Mucosa of descending colon (tissue), 3 donors: ENCODE measurements at regions not wholly inside any gene's neighbourhood (a gene's known extent, or its start where the extent isn't known, plus 50 kb on each side); places are given as distances from the start of the nearest gene placed in this dataset.
A peak's percentile ranks its signal among the peaks of the same experiment; 100 is the strongest.

ENCODE experiments used
- ATAC-seq: fragments of 200-7000 bp; cut with Tn5 transposase; one replicate; pipeline ENCODE4 v1.9.1; 2020; ENCODE audit warnings: mild to moderate bottlenecking, moderate library complexity
- DNase-seq, 3 donors: peaks; one replicate each; pipeline ENCODE4 v3.0.0-alpha.2; 2020
- H3K36me3 ChIP-seq: fragments of 200-600 bp; one replicate; pipeline ENCODE4 v1.8.0; 2021; ENCODE audit warnings: low read depth, mild to moderate bottlenecking
- H3K4me1 ChIP-seq: fragments of 200-600 bp; one replicate; pipeline ENCODE4 v1.8.0; 2021; ENCODE audit warnings: low read depth, mild to moderate bottlenecking
- H3K4me3 ChIP-seq: fragments of 200-600 bp; one replicate; pipeline ENCODE4 v1.8.0; 2021; ENCODE audit warnings: mild to moderate bottlenecking
- H3K9me3 ChIP-seq: fragments of 200-600 bp; one replicate; pipeline ENCODE4 v1.8.0; 2021; ENCODE audit warnings: mild to moderate bottlenecking
- CTCF ChIP-seq: fragments of 200-600 bp; IDR thresholded peaks from one replicate; pipeline ENCODE4 v1.8.0; 2022; ENCODE audit warnings: antibody characterized with exemption, mild to moderate bottlenecking
- intact Hi-C, 2 donors: fragments of 100-400 bp; cut with DNase I in 1 of 2; cut with micrococcal nuclease in 1 of 2; formaldehyde crosslinking; loops; one replicate each; pipeline versions ENCODE4 v1.11.0 to v1.11.1; 2022; cut with DNase I, micrococcal nuclease
- donor health status: DM: no; HTN: no; CAD: no; lungs with moderate emphysema.
- donor health status: DM: no; HTN: no; CAD: no.
- donor health status: DM: no; HTN: yes; CAD: no.

DNA sequence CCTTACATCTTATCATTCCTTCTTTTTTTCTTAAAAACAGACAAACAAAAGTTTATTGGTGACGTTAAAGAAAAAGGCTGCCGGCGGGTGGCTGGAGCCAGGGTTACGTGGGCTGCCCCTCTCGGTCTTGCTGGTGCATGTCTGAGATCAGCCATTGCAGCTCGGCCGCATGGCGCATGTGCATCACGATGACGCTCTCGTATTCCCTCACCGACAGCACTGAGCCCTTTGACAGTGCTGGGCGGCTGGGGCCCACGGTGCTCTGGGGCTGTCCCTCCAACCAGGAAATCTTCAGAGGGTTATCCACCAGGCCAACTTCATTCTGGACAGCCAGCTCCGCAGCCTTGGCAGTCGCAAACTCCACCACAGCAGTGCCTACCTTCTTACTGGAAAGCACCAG lies 1081.8 kb upstream of the TMEFF2 start:
- Histone ChIP-seq H3K4me3 (no peak overlapping the region), H3K9me3 (peaks cover 4% of the 10 kb centered on the region), H3K4me1 (no peaks in the 10 kb centered on the region), H3K36me3 (no peaks in the 10 kb centered on the region)
- no peak for TF ChIP-seq CTCF
- ATAC-seq (no peak), DNase-seq (no peak)
- intact Hi-C loops, result no loop called here

- intact Hi-C loops, result no loop called here
- Histone ChIP-seq H3K9me3 (peaks cover 8% of the 10 kb centered on the region), H3K4me3 (no peak overlapping the region), H3K36me3 (no peaks in the 10 kb centered on the region), H3K4me1 (no peaks in the 10 kb centered on the region)
- TF ChIP-seq CTCF, result no peak
- ATAC-seq (no peak), DNase-seq (no peak)
Observed at GRCh38 chr2:193276069-193276468, 1081.3 kb upstream of the TMEFF2 start.

DNA sequence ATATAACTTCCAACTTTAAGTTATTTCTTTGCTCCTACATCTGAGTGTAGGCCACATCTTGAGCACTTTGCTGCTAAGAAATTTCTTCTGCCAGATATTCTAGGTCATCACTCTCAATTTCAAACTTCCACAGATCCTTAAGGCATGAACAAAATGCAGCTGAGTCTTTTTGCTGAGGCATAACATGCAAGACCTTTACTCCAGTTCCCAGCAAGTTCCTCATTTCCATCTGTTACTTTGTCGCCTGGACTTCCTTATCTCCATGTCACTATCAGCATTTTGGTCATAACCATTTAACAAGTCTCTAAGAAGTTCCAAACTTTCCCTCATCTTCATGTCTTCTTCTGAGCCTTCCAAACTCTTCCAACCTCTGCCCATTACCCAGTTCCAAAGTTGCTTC lies 1077.3 kb upstream of the TMEFF2 start:
- peaks cover 8% of the 10 kb centered on the region for H3K9me3 ChIP-seq
- ATAC-seq (peak; percentile 61), DNase-seq (no peak)
- H3K4me3 ChIP-seq, result no peak overlapping the region
- H3K36me3 ChIP-seq, result no peaks in the 10 kb centered on the region
- no peak for TF ChIP-seq CTCF
- no peaks in the 10 kb centered on the region for H3K4me1 ChIP-seq
- intact Hi-C loops, result no loop called here

GRCh38 chr2:193270816-193271215 lies 1076.1 kb upstream of the TMEFF2 start:
- no peak for TF ChIP-seq CTCF
- H3K36me3 ChIP-seq, result no peaks in the 10 kb centered on the region
- peaks cover 8% of the 10 kb centered on the region for H3K9me3 ChIP-seq
- intact Hi-C loops, result no loop called here
- no peaks in the 10 kb centered on the region for H3K4me1 ChIP-seq
- ATAC-seq (peak; percentile 91), DNase-seq (no peak)
- no peak overlapping the region for H3K4me3 ChIP-seq

DNA sequence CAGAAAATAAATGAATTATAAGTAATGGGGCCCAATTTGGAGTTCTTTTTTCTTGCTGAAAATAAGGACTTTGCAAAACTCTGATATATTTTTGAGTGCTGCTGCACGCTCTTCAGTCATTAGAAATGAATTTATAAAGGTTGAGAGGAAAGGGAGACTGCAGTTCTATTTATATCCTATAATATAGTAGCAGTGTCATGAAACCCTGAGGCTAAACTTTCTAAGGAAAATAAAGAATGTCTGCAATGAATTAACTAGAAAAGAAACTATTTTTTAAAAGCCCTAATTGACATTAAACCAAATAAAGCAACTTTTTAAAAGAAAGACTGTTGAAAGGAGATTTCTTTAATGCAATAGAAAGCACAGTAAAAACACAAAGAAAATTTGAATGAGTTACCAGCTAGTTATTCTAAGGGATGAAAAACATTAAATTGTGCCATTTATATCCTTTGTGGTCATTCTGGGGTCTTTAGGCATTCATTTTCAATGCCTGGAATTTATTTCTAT lies 1072.8 kb upstream of the TMEFF2 start:
- intact Hi-C loops, result no loop called here
- no peak for TF ChIP-seq CTCF
- H3K4me3 ChIP-seq, result no peak overlapping the region
- no peaks in the 10 kb centered on the region for H3K36me3 ChIP-seq
- no peaks in the 10 kb centered on the region for H3K4me1 ChIP-seq
- DNase-seq (no peak), ATAC-seq (no peak)
- H3K9me3 ChIP-seq, result peaks cover 8% of the 10 kb centered on the region

DNA sequence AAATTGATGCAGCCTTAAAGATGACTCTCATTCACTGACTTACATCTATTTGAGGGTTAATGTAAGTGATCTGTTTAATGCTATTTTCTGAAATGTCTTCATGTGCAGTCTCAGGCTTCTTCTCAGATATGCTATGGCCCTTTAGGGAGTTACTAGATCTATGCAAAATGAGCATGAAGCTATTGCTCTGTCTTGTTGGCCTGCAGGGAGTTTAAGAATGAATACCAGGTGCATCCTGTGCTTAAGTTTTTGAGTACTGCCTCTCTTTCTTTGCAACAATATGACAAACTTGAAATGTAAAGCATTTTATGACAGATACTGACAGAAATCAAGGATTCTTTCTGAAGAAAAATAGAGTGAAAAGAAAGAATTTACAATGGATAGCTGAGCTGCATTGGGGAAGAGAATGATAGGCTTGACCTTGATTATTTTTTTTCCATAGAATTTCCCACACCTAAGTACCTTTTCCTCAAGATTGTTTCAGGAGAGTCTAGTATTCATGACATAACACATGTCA lies 1058.3 kb upstream of the TMEFF2 start:
- DNase-seq (no peak), ATAC-seq (no peak)
- Histone ChIP-seq H3K36me3 (no peaks in the 10 kb centered on the region), H3K4me3 (no peak overlapping the region), H3K9me3 (no peaks in the 10 kb centered on the region), H3K4me1 (no peaks in the 10 kb centered on the region)
- intact Hi-C loops, result no loop called here
- no peak for TF ChIP-seq CTCF
